ENCODE measurements at regions not wholly inside any gene's neighbourhood (a gene's known extent, or its start where the extent isn't known, plus 50 kb on each side); places are given as distances from the start of the nearest gene placed in this dataset.
"Not testable (repeated sequence)": the region's sequence is repeated elsewhere in the genome, so short reads cannot be mapped to it uniquely, and the experiment has no call there.

GRCh38 chrX:146036000-146036399 is 218.4 kb downstream of the SLITRK2 start:
- FAIRE-seq (no peak), DNase-seq (ENCODE audit: low read depth, low spot score) (no peak)
- Histone ChIP-seq H3K79me2 (ENCODE audit: control insufficient read depth, insufficient read depth, low read length) (no peaks in the 10 kb centered on the region), H3K9me1 (ENCODE audit: control insufficient read depth, extremely low read depth, insufficient read depth, low read length) (no peaks in the 10 kb centered on the region), H3K36me3 (ENCODE audit: control insufficient read depth in 2 of 2, extremely low read depth in 1 of 2, insufficient read depth in 2 of 2, low read length in 2 of 2) (no peaks in the 10 kb centered on the region), H3K27ac (ENCODE audit: control insufficient read depth, insufficient read depth, low read length) (no peak overlapping the region), H4K20me1 (ENCODE audit: control insufficient read depth, extremely low read depth, insufficient read depth, low read length) (no peaks in the 10 kb centered on the region), H3K27me3 (ENCODE audit: control insufficient read depth, extremely low read depth, insufficient read depth, low read length) (no peaks in the 10 kb centered on the region), H3K4me3 (ENCODE audit: control insufficient read depth in 2 of 3, extremely low read depth in 1 of 3, insufficient read depth in 2 of 3, low read depth in 1 of 3, low read length in 3 of 3) (no peak overlapping the region), H3K4me2 (ENCODE audit: control insufficient read depth, extremely low read depth, insufficient read depth, low read depth, low read length) (no peak overlapping the region), H3K9me3 (ENCODE audit: control insufficient read depth, low read depth, low read length) (no peaks in the 10 kb centered on the region), H3K4me1 (ENCODE audit: control insufficient read depth, extremely low read depth, insufficient read depth, low read length) (no peaks in the 10 kb centered on the region), H2AFZ (ENCODE audit: control insufficient read depth, low read length) (no peak overlapping the region), H3K9ac (ENCODE audit: control insufficient read depth, extremely low read depth, insufficient read depth, low read length) (no peak overlapping the region)
- TF ChIP-seq CTCF (optimal IDR thresholded peaks at IDR 0.05 in 1 of 3, IDR thresholded peaks at IDR 0.05 in 1 of 3, conservative IDR thresholded peaks at IDR 0.05 in 1 of 3; ENCODE audit: extremely low read depth in 1 of 3, insufficient read depth in 2 of 3, low read length in 3 of 3) (no peak), EZH2 (IDR thresholded peaks at IDR 0.05; ENCODE audit: low read length) (no peak)
- dilution Hi-C loops (cut with MboI; ENCODE audit: extremely low pct_ligation_motif_present, low sequenced_read_pairs): no loop called here

DNA sequence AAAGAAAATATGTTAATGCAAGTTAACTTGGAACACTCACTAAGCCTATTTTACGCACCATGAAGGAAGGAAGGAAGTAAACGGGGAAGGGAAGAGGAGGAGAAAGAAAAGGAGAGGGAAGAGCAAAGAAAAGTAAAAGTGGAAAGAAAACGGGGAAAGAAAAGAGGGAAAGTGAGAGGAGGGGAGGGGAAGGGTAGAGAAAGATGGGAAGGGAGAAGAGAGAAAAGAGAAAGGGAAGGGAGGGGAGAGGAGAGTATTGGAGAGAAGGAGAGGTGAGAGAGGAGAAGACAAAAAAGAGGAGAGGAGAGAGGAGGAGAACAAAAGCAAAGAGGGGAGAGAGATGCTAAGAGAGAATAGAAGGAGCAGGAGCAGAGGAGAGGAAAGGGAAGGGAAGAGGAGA is 224.1 kb downstream of the SLITRK2 start:
- DNase-seq (ENCODE audit: low read depth, low spot score) (no peak), FAIRE-seq (no peak)
- H3K4me1 ChIP-seq (ENCODE audit: control insufficient read depth, extremely low read depth, insufficient read depth, low read length): no peaks in the 10 kb centered on the region
- H3K9me1 ChIP-seq (ENCODE audit: control insufficient read depth, extremely low read depth, insufficient read depth, low read length): no peaks in the 10 kb centered on the region
- no peaks in the 10 kb centered on the region for H3K79me2 ChIP-seq (ENCODE audit: control insufficient read depth, insufficient read depth, low read length)
- no peak overlapping the region for H2AFZ ChIP-seq (ENCODE audit: control insufficient read depth, low read length)
- no peaks in the 10 kb centered on the region for H3K36me3 ChIP-seq (ENCODE audit: control insufficient read depth in 2 of 2, extremely low read depth in 1 of 2, insufficient read depth in 2 of 2, low read length in 2 of 2)
- TF ChIP-seq CTCF (optimal IDR thresholded peaks at IDR 0.05 in 1 of 3, IDR thresholded peaks at IDR 0.05 in 1 of 3, conservative IDR thresholded peaks at IDR 0.05 in 1 of 3; ENCODE audit: extremely low read depth in 1 of 3, insufficient read depth in 2 of 3, low read length in 3 of 3) (no peak), EZH2 (IDR thresholded peaks at IDR 0.05; ENCODE audit: low read length) (no peak)
- no peak overlapping the region for H3K4me3 ChIP-seq (ENCODE audit: control insufficient read depth in 2 of 3, extremely low read depth in 1 of 3, insufficient read depth in 2 of 3, low read depth in 1 of 3, low read length in 3 of 3)
- no peaks in the 10 kb centered on the region for H4K20me1 ChIP-seq (ENCODE audit: control insufficient read depth, extremely low read depth, insufficient read depth, low read length)
- no peak overlapping the region for H3K9ac ChIP-seq (ENCODE audit: control insufficient read depth, extremely low read depth, insufficient read depth, low read length)
- H3K27me3 ChIP-seq (ENCODE audit: control insufficient read depth, extremely low read depth, insufficient read depth, low read length): no peaks in the 10 kb centered on the region
- dilution Hi-C loops (cut with MboI; ENCODE audit: extremely low pct_ligation_motif_present, low sequenced_read_pairs): no loop called here
- H3K4me2 ChIP-seq (ENCODE audit: control insufficient read depth, extremely low read depth, insufficient read depth, low read depth, low read length): no peak overlapping the region
- H3K9me3 ChIP-seq (ENCODE audit: control insufficient read depth, low read depth, low read length): no peaks in the 10 kb centered on the region
- H3K27ac ChIP-seq (ENCODE audit: control insufficient read depth, insufficient read depth, low read length): no peak overlapping the region

DNA sequence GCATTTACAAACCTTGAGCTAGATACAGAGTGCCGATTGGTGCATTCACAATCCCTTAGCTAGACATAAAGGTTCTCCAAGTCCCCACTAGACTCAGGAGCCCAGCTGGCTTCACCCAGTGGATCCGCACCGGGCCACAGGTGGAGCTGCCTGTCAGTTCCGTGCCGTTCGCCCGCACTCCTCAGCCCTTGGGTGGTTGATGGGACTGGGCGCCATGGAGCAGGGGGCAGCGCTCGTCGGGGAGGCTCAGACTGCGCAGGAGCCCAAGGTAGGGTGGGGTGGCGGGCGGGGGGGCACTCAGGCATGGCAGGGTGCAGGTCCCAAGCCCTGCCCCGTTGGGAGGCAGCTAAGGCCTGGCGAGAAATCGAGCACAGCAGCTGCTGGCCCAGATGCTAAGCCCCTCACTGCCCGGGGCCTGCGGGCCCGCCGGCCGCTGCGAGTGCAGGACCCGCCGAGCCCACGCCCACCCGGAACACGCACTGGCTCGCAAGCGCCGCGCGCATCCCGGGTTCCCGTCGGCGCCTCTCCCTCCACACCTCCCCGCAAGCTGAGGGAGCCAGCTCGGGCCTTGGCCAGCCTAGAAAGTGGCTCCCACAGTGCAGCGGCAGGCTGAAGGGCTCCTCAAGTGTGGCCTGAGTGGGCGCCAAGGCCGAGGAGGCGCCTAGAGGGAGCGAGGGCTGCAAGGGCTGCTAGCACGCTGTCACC is 228.5 kb downstream of the SLITRK2 start:
- H3K9me3 ChIP-seq (ENCODE audit: control insufficient read depth, low read depth, low read length); H2AFZ ChIP-seq (ENCODE audit: control insufficient read depth, low read length); DNase-seq (ENCODE audit: low read depth, low spot score); H3K27ac ChIP-seq (ENCODE audit: control insufficient read depth, insufficient read depth, low read length); H3K4me3 ChIP-seq (ENCODE audit: control insufficient read depth in 2 of 3, extremely low read depth in 1 of 3, insufficient read depth in 2 of 3, low read depth in 1 of 3, low read length in 3 of 3); H3K9me1 ChIP-seq (ENCODE audit: control insufficient read depth, extremely low read depth, insufficient read depth, low read length); H3K4me1 ChIP-seq (ENCODE audit: control insufficient read depth, extremely low read depth, insufficient read depth, low read length); H4K20me1 ChIP-seq (ENCODE audit: control insufficient read depth, extremely low read depth, insufficient read depth, low read length); H3K36me3 ChIP-seq (ENCODE audit: control insufficient read depth in 2 of 2, extremely low read depth in 1 of 2, insufficient read depth in 2 of 2, low read length in 2 of 2); FAIRE-seq; dilution Hi-C loops (cut with MboI; ENCODE audit: extremely low pct_ligation_motif_present, low sequenced_read_pairs); H3K4me2 ChIP-seq (ENCODE audit: control insufficient read depth, extremely low read depth, insufficient read depth, low read depth, low read length); H3K79me2 ChIP-seq (ENCODE audit: control insufficient read depth, insufficient read depth, low read length); H3K9ac ChIP-seq (ENCODE audit: control insufficient read depth, extremely low read depth, insufficient read depth, low read length); H3K27me3 ChIP-seq (ENCODE audit: control insufficient read depth, extremely low read depth, insufficient read depth, low read length): not testable (repeated sequence)

DNA sequence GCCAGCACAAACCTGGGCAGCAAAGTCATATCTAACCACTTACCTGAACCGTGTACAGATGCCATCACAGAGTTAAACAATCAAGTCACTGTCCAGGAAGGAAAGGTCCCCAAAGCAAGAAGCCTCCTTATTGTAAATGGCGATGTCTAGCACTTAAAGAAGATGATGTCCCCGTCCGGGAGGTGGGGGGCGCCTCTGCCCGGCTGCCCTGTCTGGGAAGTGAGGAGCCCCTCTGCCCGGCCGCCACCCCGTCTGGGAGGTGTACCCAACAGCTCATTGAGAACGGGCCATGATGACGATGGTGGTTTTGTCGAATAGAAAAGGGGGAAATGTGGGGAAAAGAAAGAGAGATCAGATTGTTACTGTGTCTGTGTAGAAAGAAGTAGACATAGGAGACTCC is 231.9 kb downstream of the SLITRK2 start:
- H3K9me1 ChIP-seq (ENCODE audit: control insufficient read depth, extremely low read depth, insufficient read depth, low read length); H3K27ac ChIP-seq (ENCODE audit: control insufficient read depth, insufficient read depth, low read length); H3K79me2 ChIP-seq (ENCODE audit: control insufficient read depth, insufficient read depth, low read length); H3K9me3 ChIP-seq (ENCODE audit: control insufficient read depth, low read depth, low read length); H3K4me3 ChIP-seq (ENCODE audit: control insufficient read depth in 2 of 3, extremely low read depth in 1 of 3, insufficient read depth in 2 of 3, low read depth in 1 of 3, low read length in 3 of 3); FAIRE-seq; H3K36me3 ChIP-seq (ENCODE audit: control insufficient read depth in 2 of 2, extremely low read depth in 1 of 2, insufficient read depth in 2 of 2, low read length in 2 of 2); H3K27me3 ChIP-seq (ENCODE audit: control insufficient read depth, extremely low read depth, insufficient read depth, low read length); H3K9ac ChIP-seq (ENCODE audit: control insufficient read depth, extremely low read depth, insufficient read depth, low read length); H3K4me1 ChIP-seq (ENCODE audit: control insufficient read depth, extremely low read depth, insufficient read depth, low read length); dilution Hi-C loops (cut with MboI; ENCODE audit: extremely low pct_ligation_motif_present, low sequenced_read_pairs); H2AFZ ChIP-seq (ENCODE audit: control insufficient read depth, low read length); H3K4me2 ChIP-seq (ENCODE audit: control insufficient read depth, extremely low read depth, insufficient read depth, low read depth, low read length); DNase-seq (ENCODE audit: low read depth, low spot score); H4K20me1 ChIP-seq (ENCODE audit: control insufficient read depth, extremely low read depth, insufficient read depth, low read length): not testable (repeated sequence)

All from keratinocyte (primary cell).